A673 (cell line): ENCODE measurements at regions not wholly inside any gene's neighbourhood (a gene's known extent, or its start where the extent isn't known, plus 50 kb on each side); places are given as distances from the start of the nearest gene placed in this dataset.
"Not testable (repeated sequence)": the region's sequence is repeated elsewhere in the genome, so short reads cannot be mapped to it uniquely, and the experiment has no call there.

Source experiments
- BruUV-seq: library from RNA; stranded (reverse); fragments of 400-500 nt; replicated peaks from 2 replicates; lab custom pipeline; 2021; lab: Mats Ljungman, UMichigan
- CTCF ChIA-PET: fragments of 300-600 bp; sonication (Branson Sonifier 250); formaldehyde crosslinking; loops from one replicate; lab custom pipeline; 2022; ENCODE audit warnings: antibody characterized with exemption; lab: Charles Lee
- POLR2A ChIA-PET: fragments of 300-600 bp; sonication (Branson Sonifier 250); formaldehyde crosslinking; loops from one replicate; lab custom pipeline; 2022; ENCODE audit warnings: antibody characterized with exemption; ENCODE audit not compliant: low non-redundant PET; lab: Charles Lee
- DNase-seq: peaks from one replicate; pipeline ENCODE4 v3.0.0-alpha.2; 2015; ENCODE audit warnings: low spot score
- H3K27ac ChIP-seq: fragments of 200-600 bp; sonication (generic); 2 replicates; pipeline ENCODE4 v1.5.1; 2016; ENCODE audit warnings: mixed run types, low read depth, mild to moderate bottlenecking, mixed read lengths, antibody characterized with exemption, low read length; ENCODE audit not compliant: poor library complexity, severe bottlenecking
- H3K27me3 ChIP-seq: fragments of 200-600 bp; sonication (generic); replicated peaks from 2 replicates; pipeline ENCODE4 v1.6.1; 2017; ENCODE audit warnings: mixed run types, low read depth, mild to moderate bottlenecking, mixed read lengths, antibody characterized with exemption, low read length; ENCODE audit not compliant: insufficient read depth, poor library complexity
- H3K36me3 ChIP-seq: fragments of 200-600 bp; sonication (generic); 2 replicates; pipeline ENCODE4 v1.6.1; 2016; ENCODE audit warnings: mixed run types, mild to moderate bottlenecking, mixed read lengths, antibody characterized with exemption, low read length; ENCODE audit not compliant: insufficient read depth, poor library complexity, severe bottlenecking
- H3K4me1 ChIP-seq: fragments of 200-600 bp; sonication (generic); 2 replicates; pipeline ENCODE4 v1.6.1; 2017; ENCODE audit warnings: mixed run types, mild to moderate bottlenecking, mixed read lengths, antibody characterized with exemption, low read length; ENCODE audit not compliant: insufficient read depth, poor library complexity, severe bottlenecking
- H3K4me3 ChIP-seq: fragments of 200-600 bp; sonication (generic); 2 replicates; pipeline ENCODE4 v1.5.1; 2016; ENCODE audit warnings: low read depth, mixed run types, mild to moderate bottlenecking, mixed read lengths, low read length; ENCODE audit not compliant: poor library complexity, severe bottlenecking
- H3K9me3 ChIP-seq: fragments of 200-600 bp; sonication (generic); 2 replicates; pipeline ENCODE4 v1.6.1; 2016; ENCODE audit warnings: mixed run types, low read depth, mild to moderate bottlenecking, mixed read lengths, antibody characterized with exemption, low read length; ENCODE audit not compliant: poor library complexity, severe bottlenecking
- CTCF ChIP-seq: fragments of 300-800, 200-600 bp; sonication (generic); conservative IDR thresholded peaks from 2 replicates; pipeline ENCODE4 v1.5.1; 2017; ENCODE audit warnings: low read depth, mild to moderate bottlenecking, antibody characterized with exemption, low read length, moderate library complexity, mixed read lengths
- intact Hi-C: fragments of 100-400 bp; cut with micrococcal nuclease; formaldehyde crosslinking; loops from one replicate; pipeline ENCODE4 v1.10.0; 2022; ENCODE audit not compliant: unreplicated experiment

- BruUV-seq, H3K4me1 ChIP-seq, POLR2A ChIA-PET, CTCF ChIA-PET, DNase-seq, H3K27me3 ChIP-seq, H3K9me3 ChIP-seq, H3K4me3 ChIP-seq, H3K27ac ChIP-seq, intact Hi-C loops, H3K36me3 ChIP-seq: not testable (repeated sequence)
Measured at GRCh38 chr10:42232955-42233354, 405.4 kb downstream of the ZNF33B start.

DNA sequence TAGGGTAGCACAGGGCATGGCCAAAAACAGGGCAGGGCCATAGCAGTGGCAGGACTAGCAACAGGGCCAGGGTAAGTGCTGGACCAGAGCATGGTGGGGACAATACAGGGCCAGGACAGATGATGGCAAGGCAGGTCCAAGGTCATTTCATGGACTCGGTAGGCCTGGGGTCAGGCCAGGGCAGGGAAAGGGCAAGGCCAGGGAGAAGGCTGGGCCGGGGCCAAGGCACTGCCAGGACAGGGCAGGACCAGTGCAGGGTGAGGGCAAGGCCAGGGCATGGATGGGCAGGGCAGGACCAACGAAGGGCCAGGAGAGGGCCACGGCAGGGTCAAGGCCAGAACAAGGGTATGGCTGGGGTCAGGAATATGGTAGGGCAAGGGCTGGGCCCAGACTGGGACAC is 407.6 kb downstream of the ZNF33B start:
- H3K36me3 ChIP-seq, H3K27ac ChIP-seq, H3K4me3 ChIP-seq, DNase-seq, CTCF ChIA-PET, H3K9me3 ChIP-seq, H3K4me1 ChIP-seq, BruUV-seq, intact Hi-C loops, H3K27me3 ChIP-seq, POLR2A ChIA-PET: not testable (repeated sequence)

- H3K27me3 ChIP-seq, H3K27ac ChIP-seq, H3K36me3 ChIP-seq, intact Hi-C loops, CTCF ChIA-PET, POLR2A ChIA-PET, H3K4me1 ChIP-seq, BruUV-seq, H3K9me3 ChIP-seq, H3K4me3 ChIP-seq, DNase-seq: not testable (repeated sequence)
Measured at GRCh38 chr10:42230115-42230514, 408.3 kb downstream of the ZNF33B start.

- DNase-seq, CTCF ChIA-PET, H3K4me3 ChIP-seq, H3K4me1 ChIP-seq, H3K9me3 ChIP-seq, H3K36me3 ChIP-seq, BruUV-seq, H3K27me3 ChIP-seq, intact Hi-C loops, POLR2A ChIA-PET, H3K27ac ChIP-seq: not testable (repeated sequence)
Measured at GRCh38 chr10:42227859-42228258, 410.5 kb downstream of the ZNF33B start.

DNA sequence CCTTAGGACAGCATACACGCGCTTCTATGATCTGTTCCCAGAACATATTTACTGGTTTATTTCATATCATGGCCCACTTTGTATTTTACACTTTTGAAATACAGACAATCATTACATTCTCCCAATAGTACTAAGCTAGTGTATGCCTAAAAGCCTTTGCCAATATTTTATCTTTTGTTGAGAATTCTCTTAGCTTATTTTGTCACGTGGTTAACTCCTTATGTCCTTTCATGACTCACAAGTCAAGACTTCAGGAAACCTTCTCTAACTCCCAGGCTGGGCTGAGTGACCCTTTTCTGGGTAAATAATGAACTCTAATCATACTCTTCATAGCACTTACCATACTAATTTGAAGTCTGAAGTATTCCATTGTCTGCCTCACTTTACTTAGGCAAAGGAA is 444.8 kb downstream of the ZNF33B start:
- BruUV-seq, intact Hi-C loops, H3K27me3 ChIP-seq, DNase-seq, H3K4me1 ChIP-seq, H3K27ac ChIP-seq, H3K36me3 ChIP-seq, H3K4me3 ChIP-seq, POLR2A ChIA-PET, CTCF ChIA-PET, H3K9me3 ChIP-seq: not testable (repeated sequence)

- H3K4me1 ChIP-seq, intact Hi-C loops, H3K27ac ChIP-seq, POLR2A ChIA-PET, H3K27me3 ChIP-seq, H3K4me3 ChIP-seq, BruUV-seq, CTCF ChIA-PET, H3K36me3 ChIP-seq, DNase-seq, H3K9me3 ChIP-seq: not testable (repeated sequence)
- TF ChIP-seq CTCF: peak; percentile 46
Measured at GRCh38 chr10:42192450-42192849, 445.9 kb downstream of the ZNF33B start.

DNA sequence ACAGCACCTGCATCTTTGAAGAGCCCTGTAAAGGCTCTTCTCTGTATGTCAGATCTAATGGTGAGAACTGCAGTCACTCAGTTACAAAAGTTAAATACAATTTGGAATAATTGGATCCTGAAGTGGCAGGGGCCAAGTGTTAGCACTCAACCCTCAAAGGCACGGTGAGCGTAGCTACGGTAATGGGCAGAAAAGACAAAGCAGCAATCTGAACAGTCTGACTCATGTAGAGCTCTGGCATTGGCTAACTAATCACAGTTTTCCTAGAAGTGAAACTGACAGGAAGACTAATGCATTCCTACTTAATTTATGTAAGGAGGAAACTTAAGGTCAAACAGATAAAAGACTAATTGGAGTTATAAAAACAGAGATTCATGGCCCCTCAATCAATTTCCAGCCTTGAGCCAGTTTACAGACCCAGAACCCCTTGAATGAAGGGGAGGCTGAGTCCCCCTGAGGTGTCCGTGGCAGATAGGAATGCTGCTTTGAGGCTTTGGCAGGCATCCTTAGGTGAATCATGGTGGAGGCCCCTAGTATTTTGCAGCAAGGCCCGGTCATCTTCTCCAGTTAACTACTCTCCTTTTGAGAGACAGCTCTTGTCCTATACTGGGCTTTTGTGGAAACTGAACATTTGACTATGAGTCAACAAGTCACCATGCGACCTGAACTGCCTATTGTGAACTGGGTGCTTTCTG is 450.7 kb downstream of the ZNF33B start:
- BruUV-seq, H3K27ac ChIP-seq, H3K27me3 ChIP-seq, POLR2A ChIA-PET, H3K36me3 ChIP-seq, H3K4me3 ChIP-seq, DNase-seq, H3K9me3 ChIP-seq, CTCF ChIA-PET, H3K4me1 ChIP-seq, intact Hi-C loops: not testable (repeated sequence)
